Calu3 (cell line): ENCODE measurements at regions not wholly inside any gene's neighbourhood (a gene's known extent, or its start where the extent isn't known, plus 50 kb on each side); places are given as distances from the start of the nearest gene placed in this dataset.

Experiments
- BruUV-seq: library from RNA; stranded (reverse); fragments of 400-500 nt; replicated peaks from 2 replicates; lab custom pipeline; 2021; lab: Mats Ljungman, UMichigan
- CTCF ChIA-PET: fragments of 300-600 bp; sonication (Branson Sonifier 250); formaldehyde crosslinking; loops from one replicate; lab custom pipeline; 2022; ENCODE audit warnings: antibody characterized with exemption; lab: Charles Lee
- DNase-seq: peaks from one replicate; pipeline ENCODE4 v3.0.0; 2022
- H3K27ac Mint-ChIP-seq: one replicate; pipeline ENCODE4 v1.8.0; 2022; ENCODE audit warnings: mixed read lengths; ENCODE audit not compliant: unreplicated experiment
- H3K27me3 Mint-ChIP-seq: one replicate; pipeline ENCODE4 v1.8.0; 2022; ENCODE audit warnings: mixed read lengths; ENCODE audit not compliant: unreplicated experiment
- H3K36me3 Mint-ChIP-seq: one replicate; pipeline ENCODE4 v1.8.0; 2022; ENCODE audit warnings: mild to moderate bottlenecking, moderate library complexity, mixed read lengths; ENCODE audit not compliant: insufficient read depth, unreplicated experiment
- H3K4me1 Mint-ChIP-seq: one replicate; pipeline ENCODE4 v1.8.0; 2022; ENCODE audit warnings: mild to moderate bottlenecking, low read depth, mixed read lengths; ENCODE audit not compliant: unreplicated experiment
- H3K4me3 Mint-ChIP-seq: one replicate; pipeline ENCODE4 v1.8.0; 2022; ENCODE audit warnings: mild to moderate bottlenecking, low read depth, moderate library complexity, mixed read lengths; ENCODE audit not compliant: unreplicated experiment
- H3K9me3 Mint-ChIP-seq: one replicate; pipeline ENCODE4 v1.8.0; 2022; ENCODE audit warnings: low read depth, mixed read lengths; ENCODE audit not compliant: unreplicated experiment
- CTCF ChIP-seq: fragments of 200-600 bp; IDR thresholded peaks from one replicate; pipeline ENCODE4 v1.8.0; 2022; ENCODE audit warnings: antibody characterized with exemption; ENCODE audit not compliant: unreplicated experiment
- intact Hi-C: fragments of 100-400 bp; cut with micrococcal nuclease; formaldehyde crosslinking; loops from one replicate; pipeline ENCODE4 v1.10.0; 2022; ENCODE audit not compliant: unreplicated experiment

GRCh38 chr6:103269581-103269980 is 1590.1 kb downstream of the HACE1 start:
- H3K27me3 Mint-ChIP-seq = no peaks in the 10 kb centered on the region
- no peak for DNase-seq
- no peaks in the 10 kb centered on the region for H3K36me3 Mint-ChIP-seq
- CTCF ChIA-PET = no interaction called here
- no peak for TF ChIP-seq CTCF
- intact Hi-C loops = no loop called here
- no peak overlapping the region for H3K4me3 Mint-ChIP-seq
- H3K4me1 Mint-ChIP-seq = no peaks in the 10 kb centered on the region
- no peak overlapping the region for H3K27ac Mint-ChIP-seq
- BruUV-seq = no TSS peak
- no peaks in the 10 kb centered on the region for H3K9me3 Mint-ChIP-seq

GRCh38 chr6:103268335-103268734 is 1591.4 kb downstream of the HACE1 start:
- CTCF ChIA-PET = no interaction called here
- TF ChIP-seq CTCF = no peak
- no peaks in the 10 kb centered on the region for H3K4me1 Mint-ChIP-seq
- H3K27ac Mint-ChIP-seq = no peak overlapping the region
- BruUV-seq = no TSS peak
- no peak overlapping the region for H3K4me3 Mint-ChIP-seq
- H3K9me3 Mint-ChIP-seq = no peaks in the 10 kb centered on the region
- intact Hi-C loops = no loop called here
- DNase-seq = no peak
- no peaks in the 10 kb centered on the region for H3K36me3 Mint-ChIP-seq
- H3K27me3 Mint-ChIP-seq = no peaks in the 10 kb centered on the region

GRCh38 chr6:103264020-103264419 is 1595.7 kb downstream of the HACE1 start:
- TF ChIP-seq CTCF = no peak
- CTCF ChIA-PET = no interaction called here
- Mint-ChIP-seq H3K4me3 (no peak overlapping the region), H3K4me1 (no peaks in the 10 kb centered on the region), H3K27ac (no peak overlapping the region), H3K36me3 (no peaks in the 10 kb centered on the region), H3K27me3 (no peaks in the 10 kb centered on the region), H3K9me3 (no peaks in the 10 kb centered on the region)
- intact Hi-C loops = no loop called here
- BruUV-seq = no TSS peak
- DNase-seq = no peak

- Mint-ChIP-seq H3K27ac (no peak overlapping the region), H3K4me1 (no peaks in the 10 kb centered on the region), H3K9me3 (peaks cover 3% of the 10 kb centered on the region), H3K36me3 (no peaks in the 10 kb centered on the region), H3K27me3 (no peaks in the 10 kb centered on the region), H3K4me3 (no peak overlapping the region)
- BruUV-seq = no TSS peak
- TF ChIP-seq CTCF = no peak
- intact Hi-C loops = no loop called here
- DNase-seq = no peak
- CTCF ChIA-PET = no interaction called here
Observed at GRCh38 chr6:103255132-103255531, 1604.6 kb downstream of the HACE1 start.
